CD4-positive, CD25-positive, alpha-beta regulatory T cell (primary cell): ENCODE measurements at regions not wholly inside any gene's neighbourhood (a gene's known extent, or its start where the extent isn't known, plus 50 kb on each side); places are given as distances from the start of the nearest gene placed in this dataset.

ENCODE experiments used
- ATAC-seq, 2 donors: fragments of 150-1000 bp; cut with Tn5 transposase; one replicate each; pipeline ENCODE4 v1.10.0; 2021; ENCODE audit warnings: low read depth in 2 of 2, moderate number of reproducible peaks in 2 of 2, moderate library complexity in 1 of 2
- DNase-seq, 3 donors: peaks; one replicate each; pipeline versions ENCODE4 v3.0.0 to v3.0.0-alpha.2; 2012 to 2022; ENCODE audit warnings: mixed read lengths in 1 of 3
- H3K27ac ChIP-seq: one replicate; pipeline ENCODE4 v1.7.0; 2013; ENCODE audit warnings: mild to moderate bottlenecking, low read length; ENCODE audit not compliant: insufficient read depth, poor library complexity, severe bottlenecking
- H3K27me3 ChIP-seq: one replicate; pipeline ENCODE4 v1.7.0; 2013; ENCODE audit warnings: low read length; ENCODE audit not compliant: control insufficient read depth, insufficient read depth
- H3K36me3 ChIP-seq: one replicate; pipeline ENCODE4 v1.7.0; 2013; ENCODE audit warnings: mild to moderate bottlenecking, low read length, moderate library complexity; ENCODE audit not compliant: control insufficient read depth, insufficient read depth
- H3K4me1 ChIP-seq: 2 replicates; pipeline ENCODE4 v1.7.0; 2013; ENCODE audit warnings: mild to moderate bottlenecking, low read length; ENCODE audit not compliant: insufficient read depth, control insufficient read depth, poor library complexity, severe bottlenecking
- H3K4me3 ChIP-seq: one replicate; pipeline ENCODE4 v1.7.0; 2013; ENCODE audit warnings: low read depth, mild to moderate bottlenecking, low read length, moderate library complexity
- H3K9me3 ChIP-seq, 2 experiments: 1 replicate in 1 of 2; 2 replicates in 1 of 2; pipeline ENCODE4 v1.7.0; 2013; ENCODE audit warnings: low read length in 2 of 2, mild to moderate bottlenecking in 1 of 2, moderate library complexity in 1 of 2; ENCODE audit not compliant: control insufficient read depth in 2 of 2
- H3K27ac Mint-ChIP-seq, 3 donors: one replicate each; pipeline ENCODE4 v1.8.0; 2020 to 2022; ENCODE audit warnings: mild to moderate bottlenecking in 3 of 3, mixed read lengths in 3 of 3, moderate library complexity in 2 of 3
- H3K27me3 Mint-ChIP-seq: one replicate; pipeline ENCODE4 v1.8.0; 2022; ENCODE audit warnings: mild to moderate bottlenecking, mixed read lengths
- H3K36me3 Mint-ChIP-seq: one replicate; pipeline ENCODE4 v1.8.0; 2020; ENCODE audit warnings: mixed read lengths
- H3K4me1 Mint-ChIP-seq, 4 donors: one replicate each; pipeline ENCODE4 v1.8.0; 2020 to 2022; ENCODE audit warnings: mixed read lengths in 4 of 4, mild to moderate bottlenecking in 1 of 4
- H3K4me3 Mint-ChIP-seq, 4 donors: one replicate each; pipeline ENCODE4 v1.8.0; 2020 to 2022; ENCODE audit warnings: mild to moderate bottlenecking in 4 of 4, mixed read lengths in 4 of 4, moderate library complexity in 3 of 4
- H3K9me3 Mint-ChIP-seq, 7 donors: one replicate each; pipeline ENCODE4 v1.8.0; 2020 to 2022; ENCODE audit warnings: mixed read lengths in 7 of 7, mild to moderate bottlenecking in 3 of 7, moderate library complexity in 2 of 7

DNA sequence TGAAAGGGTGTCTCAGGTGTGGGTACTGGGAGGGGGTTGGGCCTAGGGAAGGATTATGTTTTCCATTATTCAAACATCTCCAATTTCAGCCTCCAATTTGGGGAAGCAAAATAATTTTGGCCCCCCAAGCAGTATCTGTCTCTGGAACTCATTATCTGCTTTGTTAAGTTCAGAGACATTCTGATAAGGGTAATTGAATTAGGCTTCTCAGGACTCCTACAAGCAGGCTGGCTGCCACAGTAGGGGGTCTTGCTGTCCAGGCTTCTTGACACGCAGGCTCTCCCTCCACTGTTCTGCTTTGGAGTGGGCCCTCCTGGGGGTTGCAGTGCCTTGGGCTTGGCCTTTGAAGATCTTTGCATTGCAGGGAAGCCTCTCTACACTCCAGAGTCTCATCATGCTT, 108.1 kb upstream of the SIX2 start:
- Mint-ChIP-seq H3K36me3 (no peaks in the 10 kb centered on the region), H3K4me1 (no peaks in the 10 kb centered on the region), H3K27ac (no peak overlapping the region), H3K4me3 (no peak overlapping the region), H3K27me3 (peaks cover 6% of the 10 kb centered on the region), H3K9me3 (peaks cover 0 to 5% (median 0%) of the 10 kb centered on the region in 7 donors)
- Histone ChIP-seq H3K36me3 (no peaks in the 10 kb centered on the region), H3K4me1 (no peaks in the 10 kb centered on the region), H3K9me3 (no peaks in the 10 kb centered on the region), H3K4me3 (no peak overlapping the region), H3K27ac (no peak overlapping the region), H3K27me3 (no peaks in the 10 kb centered on the region)
- DNase-seq (no peak), ATAC-seq (no peak)

DNA sequence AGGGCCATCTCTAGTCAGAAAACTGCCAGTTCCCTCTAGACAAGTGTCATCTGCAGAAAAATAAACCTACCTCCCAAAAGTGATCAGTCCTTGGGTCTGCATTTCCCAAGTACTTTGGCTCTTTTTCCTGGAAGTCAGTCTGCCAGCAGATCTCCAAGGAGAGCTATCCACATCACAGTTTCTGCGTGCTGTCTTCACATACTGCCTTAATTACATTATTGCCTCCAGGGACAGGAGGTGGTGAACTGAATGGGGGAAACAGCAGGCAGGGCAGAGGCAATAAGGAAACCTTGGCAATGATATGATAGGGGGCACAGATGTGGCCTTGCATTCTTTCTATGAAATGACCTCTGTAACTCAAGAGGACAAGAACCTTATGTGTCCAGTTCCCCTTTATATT, 105.9 kb upstream of the SIX2 start:
- Mint-ChIP-seq H3K4me3 (no peak overlapping the region), H3K27me3 (peaks cover 6% of the 10 kb centered on the region), H3K27ac (no peak overlapping the region), H3K4me1 (no peaks in the 10 kb centered on the region), H3K36me3 (no peaks in the 10 kb centered on the region), H3K9me3 (peaks cover 0 to 5% (median 0%) of the 10 kb centered on the region in 7 donors)
- no peaks in the 10 kb centered on the region for H3K4me1 ChIP-seq
- no peaks in the 10 kb centered on the region for H3K27me3 ChIP-seq
- no peak overlapping the region for H3K4me3 ChIP-seq
- no peaks in the 10 kb centered on the region for H3K9me3 ChIP-seq
- no peaks in the 10 kb centered on the region for H3K36me3 ChIP-seq
- ATAC-seq (no peak), DNase-seq (no peak)
- no peak overlapping the region for H3K27ac ChIP-seq

DNA sequence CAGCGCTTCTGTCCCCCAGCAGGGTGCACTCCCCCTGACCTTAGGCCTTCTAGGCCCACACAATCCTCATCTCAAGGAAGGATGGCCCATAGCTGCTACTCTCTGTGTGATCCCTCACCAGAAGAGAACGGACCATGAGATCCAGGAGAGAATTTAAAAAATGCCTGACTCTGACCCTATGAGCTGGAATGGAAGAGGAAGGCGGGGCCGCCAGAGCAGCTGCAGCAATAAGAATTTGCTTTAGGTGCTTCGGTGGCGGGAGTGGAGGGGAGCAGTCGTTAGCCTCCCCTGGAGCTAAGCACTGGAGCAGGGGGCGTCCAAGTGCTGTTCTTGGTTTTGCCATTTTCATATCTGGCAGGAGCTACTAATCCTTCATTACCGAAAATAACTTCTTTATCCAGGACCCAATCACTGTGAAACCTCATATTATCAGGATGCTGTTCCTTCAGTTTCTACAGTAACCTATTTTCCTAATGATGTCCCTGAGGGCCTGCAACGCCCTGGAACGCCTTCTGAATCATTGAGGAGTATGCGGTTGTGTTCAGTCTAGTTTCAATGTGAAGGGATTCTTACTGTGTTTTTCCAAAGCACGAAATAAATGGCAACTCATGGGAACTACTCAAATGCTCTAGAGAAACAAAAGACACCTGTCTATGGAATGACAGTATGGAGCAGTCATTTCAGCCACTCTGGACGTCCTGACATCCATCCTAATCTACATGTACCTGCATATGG, 105.1 kb upstream of the SIX2 start:
- Mint-ChIP-seq H3K36me3 (no peaks in the 10 kb centered on the region), H3K27me3 (peaks cover 6% of the 10 kb centered on the region), H3K4me1 (no peaks in the 10 kb centered on the region), H3K27ac (no peak overlapping the region), H3K9me3 (peaks cover 0 to 5% (median 0%) of the 10 kb centered on the region in 7 donors), H3K4me3 (no peak overlapping the region)
- Histone ChIP-seq H3K27me3 (no peaks in the 10 kb centered on the region), H3K36me3 (no peaks in the 10 kb centered on the region), H3K27ac (no peak overlapping the region), H3K4me3 (no peak overlapping the region), H3K4me1 (no peaks in the 10 kb centered on the region), H3K9me3 (no peaks in the 10 kb centered on the region)
- DNase-seq (no peak), ATAC-seq (no peak)

DNA sequence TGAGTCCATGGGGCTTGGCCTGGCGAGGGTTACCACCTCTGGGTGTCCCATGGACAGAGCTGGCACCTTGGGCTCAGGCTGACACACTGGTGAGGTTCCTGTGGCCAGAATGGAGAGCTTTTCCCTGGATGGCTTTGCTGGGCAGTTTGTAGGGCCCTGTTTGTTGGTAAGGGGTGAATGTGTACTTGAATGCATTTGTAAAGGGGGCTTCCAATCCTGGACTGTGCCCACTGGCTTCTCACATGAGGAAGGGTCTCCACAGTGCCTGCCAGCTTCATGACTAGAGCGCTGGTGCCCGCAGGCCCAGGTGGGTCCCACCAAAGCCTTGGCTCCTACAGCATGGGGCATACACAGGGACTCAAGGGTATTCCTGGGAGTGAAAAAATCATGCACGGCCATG, 103.5 kb upstream of the SIX2 start:
- ATAC-seq (no peak), DNase-seq (no peak)
- no peaks in the 10 kb centered on the region for H3K9me3 ChIP-seq
- H3K36me3 Mint-ChIP-seq: no peaks in the 10 kb centered on the region
- H3K4me3 Mint-ChIP-seq: no peak overlapping the region
- no peak overlapping the region for H3K4me3 ChIP-seq
- no peak overlapping the region for H3K27ac Mint-ChIP-seq
- H3K27ac ChIP-seq: no peak overlapping the region
- no peaks in the 10 kb centered on the region for H3K9me3 Mint-ChIP-seq
- no peaks in the 10 kb centered on the region for H3K4me1 Mint-ChIP-seq
- peaks cover 2% of the 10 kb centered on the region for H3K27me3 ChIP-seq
- H3K4me1 ChIP-seq: no peaks in the 10 kb centered on the region
- no peaks in the 10 kb centered on the region for H3K36me3 ChIP-seq
- H3K27me3 Mint-ChIP-seq: peaks cover 6% of the 10 kb centered on the region

DNA sequence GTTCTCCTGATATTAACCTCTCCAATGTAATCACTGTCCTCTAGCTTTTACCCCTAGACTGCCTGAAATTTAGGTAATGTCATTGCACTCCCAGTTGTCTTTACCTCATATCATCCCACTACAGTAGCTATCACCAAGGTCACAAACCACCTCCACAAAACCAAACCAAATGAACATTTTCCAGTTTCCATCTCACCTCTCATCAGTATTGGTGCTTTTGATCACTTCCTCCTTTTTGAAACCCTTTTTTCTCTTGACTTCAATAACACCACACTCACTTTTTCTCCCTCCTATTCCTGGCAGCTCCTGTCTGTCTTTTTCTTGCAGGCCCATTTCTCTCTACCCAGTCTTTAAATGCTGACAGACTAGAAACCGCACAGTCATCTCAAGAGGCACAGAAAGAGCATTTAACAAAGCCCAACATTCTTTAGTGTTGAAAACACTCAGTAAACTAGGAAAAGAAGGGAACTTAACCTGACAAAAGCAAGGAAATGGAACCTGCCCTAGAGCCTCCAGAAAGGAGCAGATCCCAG, 95.9 kb upstream of the SIX2 start:
- DNase-seq: no peak
- Mint-ChIP-seq H3K36me3 (no peaks in the 10 kb centered on the region), H3K27me3 (no peaks in the 10 kb centered on the region), H3K27ac (no peak overlapping the region), H3K9me3 (peaks cover 0 to 2% (median 0%) of the 10 kb centered on the region in 7 donors), H3K4me3 (no peak overlapping the region), H3K4me1 (no peaks in the 10 kb centered on the region)
- Histone ChIP-seq H3K9me3 (no peaks in the 10 kb centered on the region), H3K36me3 (no peaks in the 10 kb centered on the region), H3K27me3 (peaks cover 2% of the 10 kb centered on the region), H3K4me3 (no peak overlapping the region), H3K27ac (no peak overlapping the region), H3K4me1 (no peaks in the 10 kb centered on the region)
- no peak for ATAC-seq

DNA sequence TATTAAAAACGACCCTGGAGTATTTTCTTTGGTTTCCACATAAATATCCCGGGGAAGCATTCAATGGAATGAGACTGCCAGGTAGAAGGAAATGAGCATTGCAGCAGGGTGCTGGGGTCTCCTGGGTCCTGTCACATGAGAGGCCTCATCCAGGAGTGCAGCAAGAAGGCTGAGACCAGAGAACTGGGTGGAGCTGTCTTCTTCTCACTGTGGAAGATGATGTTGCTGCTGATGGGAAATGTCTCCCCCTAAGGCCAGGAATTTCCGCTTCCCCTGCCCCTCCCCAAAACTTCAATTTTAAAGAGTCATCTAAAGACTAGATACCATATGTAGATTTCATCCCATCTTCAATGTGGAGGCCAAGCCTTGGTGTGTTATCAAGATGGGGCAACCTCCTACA, 95.2 kb upstream of the SIX2 start:
- no peak overlapping the region for H3K4me3 Mint-ChIP-seq
- Histone ChIP-seq H3K36me3 (no peaks in the 10 kb centered on the region), H3K4me3 (no peak overlapping the region), H3K9me3 (no peaks in the 10 kb centered on the region), H3K27me3 (peaks cover 2% of the 10 kb centered on the region), H3K27ac (no peak overlapping the region), H3K4me1 (no peaks in the 10 kb centered on the region)
- H3K4me1 Mint-ChIP-seq: no peaks in the 10 kb centered on the region
- H3K27me3 Mint-ChIP-seq: no peaks in the 10 kb centered on the region
- no peak overlapping the region for H3K27ac Mint-ChIP-seq
- ATAC-seq: no peak
- DNase-seq: no peak
- no peaks in the 10 kb centered on the region for H3K36me3 Mint-ChIP-seq
- H3K9me3 Mint-ChIP-seq: peaks cover 0 to 2% (median 0%) of the 10 kb centered on the region in 7 donors

DNA sequence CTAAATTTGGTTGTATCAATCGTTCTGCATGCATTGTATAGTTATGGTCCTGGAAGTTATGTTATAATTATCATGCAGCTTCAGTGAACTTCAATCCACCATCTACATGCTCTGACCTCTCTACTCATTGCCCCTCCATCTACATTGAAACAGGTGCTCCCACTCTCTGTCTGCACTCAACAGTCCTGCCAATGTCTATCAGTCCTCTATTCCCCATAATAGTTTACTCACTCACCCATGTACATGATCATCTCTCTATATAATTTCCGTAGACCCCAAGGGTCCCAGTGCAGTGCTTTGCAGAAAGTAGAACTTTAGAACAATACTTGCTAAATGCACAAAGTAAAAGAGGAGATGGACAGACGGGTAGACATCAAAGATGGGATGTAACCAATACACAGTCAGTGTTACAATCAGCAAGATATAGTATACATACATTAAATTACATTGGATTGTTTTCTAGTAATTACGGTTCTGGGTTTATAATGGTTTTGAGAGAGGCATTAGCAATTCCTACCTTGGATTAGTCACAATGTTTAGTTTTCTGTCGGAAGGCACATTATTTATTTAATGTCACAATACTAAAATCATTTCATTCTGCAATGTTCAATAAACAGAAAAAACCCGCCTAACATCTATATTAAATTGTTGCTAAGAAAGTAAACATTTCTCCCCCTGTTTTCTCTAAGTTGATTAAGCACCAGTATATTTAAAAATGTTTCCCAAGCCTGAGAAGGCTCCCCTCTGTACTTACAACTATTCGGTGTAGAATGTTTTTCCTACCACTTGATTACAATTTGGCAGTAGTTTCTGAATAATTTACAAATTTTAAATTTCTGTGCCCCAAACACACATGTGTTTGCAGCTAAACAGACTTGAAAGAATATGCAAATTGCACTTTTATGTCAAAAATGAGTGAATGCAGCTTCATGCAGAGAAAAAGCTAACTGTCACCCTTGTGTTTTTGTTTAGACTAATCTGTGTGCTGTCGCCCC, 94.4 kb upstream of the SIX2 start:
- no peaks in the 10 kb centered on the region for H3K36me3 ChIP-seq
- H3K27me3 Mint-ChIP-seq: peaks cover 5% of the 10 kb centered on the region
- no peaks in the 10 kb centered on the region for H3K4me1 ChIP-seq
- no peaks in the 10 kb centered on the region for H3K9me3 ChIP-seq
- H3K4me1 Mint-ChIP-seq: no peaks in the 10 kb centered on the region
- peaks cover under 1% of the 10 kb centered on the region for H3K27me3 ChIP-seq
- H3K27ac ChIP-seq: no peak overlapping the region
- no peak overlapping the region for H3K27ac Mint-ChIP-seq
- DNase-seq (no peak), ATAC-seq (no peak)
- no peak overlapping the region for H3K4me3 Mint-ChIP-seq
- no peaks in the 10 kb centered on the region for H3K36me3 Mint-ChIP-seq
- peaks cover 0 to 2% (median 0%) of the 10 kb centered on the region in 7 donors for H3K9me3 Mint-ChIP-seq
- H3K4me3 ChIP-seq: no peak overlapping the region
